ENCODE measurements at regions not wholly inside any gene's neighbourhood (a gene's known extent, or its start where the extent isn't known, plus 50 kb on each side); places are given as distances from the start of the nearest gene placed in this dataset.

GRCh38 chr14:46034305-46034704 lies 617.3 kb downstream of the RPL10L start (continued):
- TF ChIP-seq SIN3A (conservative IDR thresholded peaks at IDR 0.05 in 1 of 2, IDR thresholded peaks at IDR 0.05 in 1 of 2; ENCODE audit: low read depth in 1 of 2, low read length in 2 of 2) (no peak), ATF3 (IDR thresholded peaks at IDR 0.05; ENCODE audit: insufficient read depth, low read depth, low read length) (no peak), KDM4A (IDR thresholded peaks at IDR 0.05; ENCODE audit: low read depth, low read length, severe bottlenecking) (no peak), RXRA (IDR thresholded peaks at IDR 0.05; ENCODE audit: insufficient read depth, low read depth, low read length) (no peak)

Data from H1 (cell line).